ENCODE measurements at regions not wholly inside any gene's neighbourhood (a gene's known extent, or its start where the extent isn't known, plus 50 kb on each side); places are given as distances from the start of the nearest gene placed in this dataset.
"Not testable (repeated sequence)": the region's sequence is repeated elsewhere in the genome, so short reads cannot be mapped to it uniquely, and the experiment has no call there.

DNA sequence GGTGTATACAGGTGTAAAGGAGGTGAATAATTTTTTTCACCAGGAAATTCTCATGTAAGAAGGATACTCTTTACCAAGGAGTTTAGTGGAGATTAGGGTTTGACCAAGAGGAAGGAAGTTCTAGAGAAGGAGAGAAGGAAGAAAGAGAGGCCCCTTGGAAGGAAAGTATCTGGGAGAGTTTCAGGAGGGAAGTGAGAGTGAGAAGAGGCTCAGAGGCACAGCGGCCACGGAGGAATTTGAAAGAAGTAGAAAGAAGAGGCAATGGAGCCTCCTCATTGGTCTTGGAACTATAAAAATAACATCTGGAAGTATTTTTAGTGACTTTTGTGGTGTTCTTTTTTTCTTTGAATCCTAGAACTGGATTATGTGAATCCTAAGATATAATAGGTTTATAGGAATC lies 50.8 kb upstream of the MCUR1 start:
- TF ChIP-seq, protein P1, sequence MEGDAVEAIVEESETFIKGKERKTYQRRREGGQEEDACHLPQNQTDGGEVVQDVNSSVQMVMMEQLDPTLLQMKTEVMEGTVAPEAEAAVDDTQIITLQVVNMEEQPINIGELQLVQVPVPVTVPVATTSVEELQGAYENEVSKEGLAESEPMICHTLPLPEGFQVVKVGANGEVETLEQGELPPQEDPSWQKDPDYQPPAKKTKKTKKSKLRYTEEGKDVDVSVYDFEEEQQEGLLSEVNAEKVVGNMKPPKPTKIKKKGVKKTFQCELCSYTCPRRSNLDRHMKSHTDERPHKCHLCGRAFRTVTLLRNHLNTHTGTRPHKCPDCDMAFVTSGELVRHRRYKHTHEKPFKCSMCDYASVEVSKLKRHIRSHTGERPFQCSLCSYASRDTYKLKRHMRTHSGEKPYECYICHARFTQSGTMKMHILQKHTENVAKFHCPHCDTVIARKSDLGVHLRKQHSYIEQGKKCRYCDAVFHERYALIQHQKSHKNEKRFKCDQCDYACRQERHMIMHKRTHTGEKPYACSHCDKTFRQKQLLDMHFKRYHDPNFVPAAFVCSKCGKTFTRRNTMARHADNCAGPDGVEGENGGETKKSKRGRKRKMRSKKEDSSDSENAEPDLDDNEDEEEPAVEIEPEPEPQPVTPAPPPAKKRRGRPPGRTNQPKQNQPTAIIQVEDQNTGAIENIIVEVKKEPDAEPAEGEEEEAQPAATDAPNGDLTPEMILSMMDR (conservative IDR thresholded peaks at IDR 0.05; ENCODE audit: low read depth, low read length), result no peak
- no peak for DNase-seq (ENCODE audit: low read depth)
- H3K4me3 ChIP-seq (ENCODE audit: low read depth, low read length), result no peak overlapping the region

DNA sequence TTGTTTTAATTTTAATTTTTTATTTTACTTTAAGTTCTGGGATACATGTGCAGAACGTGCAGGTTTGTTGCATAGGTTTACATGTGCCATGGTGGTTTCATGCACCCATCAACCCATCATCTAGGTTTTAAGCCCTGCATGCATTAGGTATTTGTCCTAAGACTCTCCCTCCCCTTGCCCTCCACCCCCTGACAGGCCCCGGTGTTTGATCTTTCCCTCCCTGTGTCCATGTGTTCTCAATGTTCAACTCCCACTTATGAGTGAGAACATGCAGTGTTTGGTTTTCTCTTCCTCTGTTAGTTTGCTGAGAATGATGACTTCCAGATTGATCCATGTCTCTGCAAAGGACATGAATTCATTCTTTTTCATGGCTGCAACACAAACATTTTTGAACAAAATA lies 50.3 kb upstream of the MCUR1 start:
- H3K4me3 ChIP-seq (ENCODE audit: low read depth, low read length); DNase-seq (ENCODE audit: low read depth): not testable (repeated sequence)
